ENCODE measurements at regions not wholly inside any gene's neighbourhood (a gene's known extent, or its start where the extent isn't known, plus 50 kb on each side); places are given as distances from the start of the nearest gene placed in this dataset.

- ChIA-PET CTCF (no interaction called here), POLR2A (ENCODE audit: low non-redundant PET) (no interaction called here)
- H3K27me3 ChIP-seq (replicated peaks; ENCODE audit: insufficient read depth, low read depth, low read length, poor library complexity), result no peaks in the 10 kb centered on the region
- H3K36me3 ChIP-seq (ENCODE audit: insufficient read depth, low read length, poor library complexity, severe bottlenecking), result no peaks in the 10 kb centered on the region
- H3K27ac ChIP-seq (ENCODE audit: low read depth, low read length, poor library complexity, severe bottlenecking), result no peak overlapping the region
- BruUV-seq (replicated peaks), result no TSS peak
- intact Hi-C loops (cut with micrococcal nuclease; ENCODE audit: unreplicated experiment), result no loop called here
- H3K4me1 ChIP-seq (ENCODE audit: insufficient read depth, low read length, poor library complexity, severe bottlenecking), result no peaks in the 10 kb centered on the region
- H3K4me3 ChIP-seq (ENCODE audit: low read depth, low read length, poor library complexity, severe bottlenecking), result no peak overlapping the region
- H3K9me3 ChIP-seq (ENCODE audit: low read depth, low read length, poor library complexity, severe bottlenecking), result no peaks in the 10 kb centered on the region
- TF ChIP-seq, protein P1, sequence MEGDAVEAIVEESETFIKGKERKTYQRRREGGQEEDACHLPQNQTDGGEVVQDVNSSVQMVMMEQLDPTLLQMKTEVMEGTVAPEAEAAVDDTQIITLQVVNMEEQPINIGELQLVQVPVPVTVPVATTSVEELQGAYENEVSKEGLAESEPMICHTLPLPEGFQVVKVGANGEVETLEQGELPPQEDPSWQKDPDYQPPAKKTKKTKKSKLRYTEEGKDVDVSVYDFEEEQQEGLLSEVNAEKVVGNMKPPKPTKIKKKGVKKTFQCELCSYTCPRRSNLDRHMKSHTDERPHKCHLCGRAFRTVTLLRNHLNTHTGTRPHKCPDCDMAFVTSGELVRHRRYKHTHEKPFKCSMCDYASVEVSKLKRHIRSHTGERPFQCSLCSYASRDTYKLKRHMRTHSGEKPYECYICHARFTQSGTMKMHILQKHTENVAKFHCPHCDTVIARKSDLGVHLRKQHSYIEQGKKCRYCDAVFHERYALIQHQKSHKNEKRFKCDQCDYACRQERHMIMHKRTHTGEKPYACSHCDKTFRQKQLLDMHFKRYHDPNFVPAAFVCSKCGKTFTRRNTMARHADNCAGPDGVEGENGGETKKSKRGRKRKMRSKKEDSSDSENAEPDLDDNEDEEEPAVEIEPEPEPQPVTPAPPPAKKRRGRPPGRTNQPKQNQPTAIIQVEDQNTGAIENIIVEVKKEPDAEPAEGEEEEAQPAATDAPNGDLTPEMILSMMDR (conservative IDR thresholded peaks at IDR 0.05; ENCODE audit: low read depth, low read length), result no peak
- no peak for TF ChIP-seq EZH2 (IDR thresholded peaks at IDR 0.05; ENCODE audit: borderline replicate concordance, low read depth, low read length, poor library complexity, severe bottlenecking)
- DNase-seq (ENCODE audit: low spot score), result no peak
These were observed 386.6 kb downstream of the PLK2 start for GRCh38 chr5:58073243-58073642.

- ChIA-PET CTCF (no interaction called here), POLR2A (ENCODE audit: low non-redundant PET) (no interaction called here)
- BruUV-seq (replicated peaks), result no TSS peak
- Histone ChIP-seq H3K27me3 (replicated peaks; ENCODE audit: insufficient read depth, low read depth, low read length, poor library complexity) (no peaks in the 10 kb centered on the region), H3K27ac (ENCODE audit: low read depth, low read length, poor library complexity, severe bottlenecking) (no peak overlapping the region), H3K9me3 (ENCODE audit: low read depth, low read length, poor library complexity, severe bottlenecking) (no peaks in the 10 kb centered on the region), H3K4me3 (ENCODE audit: low read depth, low read length, poor library complexity, severe bottlenecking) (no peak overlapping the region), H3K36me3 (ENCODE audit: insufficient read depth, low read length, poor library complexity, severe bottlenecking) (no peaks in the 10 kb centered on the region), H3K4me1 (ENCODE audit: insufficient read depth, low read length, poor library complexity, severe bottlenecking) (no peaks in the 10 kb centered on the region)
- TF ChIP-seq, protein P1 (conservative IDR thresholded peaks at IDR 0.05; ENCODE audit: low read depth, low read length), result no peak
- TF ChIP-seq EZH2 (IDR thresholded peaks at IDR 0.05; ENCODE audit: borderline replicate concordance, low read depth, low read length, poor library complexity, severe bottlenecking), result no peak
- intact Hi-C loops (cut with micrococcal nuclease; ENCODE audit: unreplicated experiment), result no loop called here
- DNase-seq (ENCODE audit: low spot score), result peak; percentile 42
These were observed 387.5 kb downstream of the PLK2 start for GRCh38 chr5:58072300-58072965.

- intact Hi-C loops (cut with micrococcal nuclease; ENCODE audit: unreplicated experiment), result no loop called here
- no peak for DNase-seq (ENCODE audit: low spot score)
- Histone ChIP-seq H3K27me3 (replicated peaks; ENCODE audit: insufficient read depth, low read depth, low read length, poor library complexity) (no peaks in the 10 kb centered on the region), H3K4me1 (ENCODE audit: insufficient read depth, low read length, poor library complexity, severe bottlenecking) (no peaks in the 10 kb centered on the region), H3K9me3 (ENCODE audit: low read depth, low read length, poor library complexity, severe bottlenecking) (no peaks in the 10 kb centered on the region), H3K4me3 (ENCODE audit: low read depth, low read length, poor library complexity, severe bottlenecking) (no peak overlapping the region), H3K36me3 (ENCODE audit: insufficient read depth, low read length, poor library complexity, severe bottlenecking) (no peaks in the 10 kb centered on the region), H3K27ac (ENCODE audit: low read depth, low read length, poor library complexity, severe bottlenecking) (no peak overlapping the region)
- BruUV-seq (replicated peaks), result no TSS peak
- POLR2A ChIA-PET (ENCODE audit: low non-redundant PET), result no interaction called here
- TF ChIP-seq, protein P1 (conservative IDR thresholded peaks at IDR 0.05; ENCODE audit: low read depth, low read length), result no peak
- TF ChIP-seq EZH2 (IDR thresholded peaks at IDR 0.05; ENCODE audit: borderline replicate concordance, low read depth, low read length, poor library complexity, severe bottlenecking), result no peak
- CTCF ChIA-PET, result no interaction called here
These were observed 388.3 kb downstream of the PLK2 start for GRCh38 chr5:58071566-58071965.
